ENCODE measurements at regions not wholly inside any gene's neighbourhood (a gene's known extent, or its start where the extent isn't known, plus 50 kb on each side); places are given as distances from the start of the nearest gene placed in this dataset.

DNA sequence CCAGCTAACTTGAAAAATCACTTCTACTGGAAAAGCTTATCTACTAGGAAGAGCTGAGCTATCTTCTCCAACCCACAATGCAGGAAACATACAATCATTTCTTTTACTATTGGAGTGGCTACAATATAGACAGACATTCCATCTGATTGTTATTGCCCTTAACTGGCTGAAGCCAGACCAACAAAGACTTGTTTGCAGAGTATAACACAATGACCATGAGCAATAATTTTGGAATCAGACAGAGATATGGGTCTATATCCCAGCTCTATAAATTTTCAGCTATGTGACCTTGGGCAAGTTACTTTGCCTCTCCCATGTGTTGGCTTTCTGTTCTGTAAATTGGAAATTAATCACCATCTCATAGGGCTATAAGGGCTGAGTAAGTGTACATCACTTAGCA lies 244.7 kb upstream of the SLC30A5 start:
- TF ChIP-seq YY1 (IDR thresholded peaks at IDR 0.05; ENCODE audit: low read depth) (no peak), SMC3 (IDR thresholded peaks at IDR 0.05; ENCODE audit: low read depth, low read length) (no peak), MEF2A (IDR thresholded peaks at IDR 0.05; ENCODE audit: borderline replicate concordance, low read depth) (no peak), MXI1 (IDR thresholded peaks at IDR 0.05; ENCODE audit: low read depth, low read length) (no peak), FOSL2 (IDR thresholded peaks at IDR 0.05; ENCODE audit: borderline replicate concordance, low read depth) (no peak), TAF1 (IDR thresholded peaks at IDR 0.05; ENCODE audit: borderline replicate concordance, low read depth, low read length) (no peak), RAD21 (IDR thresholded peaks at IDR 0.05; ENCODE audit: low read length) (no peak), TEAD4 (IDR thresholded peaks at IDR 0.05; ENCODE audit: borderline replicate concordance, insufficient read depth) (no peak), POLR2AphosphoS5 (IDR thresholded peaks at IDR 0.05; ENCODE audit: low read depth, low read length) (no peak)
- TF ChIP-seq, protein P1, sequence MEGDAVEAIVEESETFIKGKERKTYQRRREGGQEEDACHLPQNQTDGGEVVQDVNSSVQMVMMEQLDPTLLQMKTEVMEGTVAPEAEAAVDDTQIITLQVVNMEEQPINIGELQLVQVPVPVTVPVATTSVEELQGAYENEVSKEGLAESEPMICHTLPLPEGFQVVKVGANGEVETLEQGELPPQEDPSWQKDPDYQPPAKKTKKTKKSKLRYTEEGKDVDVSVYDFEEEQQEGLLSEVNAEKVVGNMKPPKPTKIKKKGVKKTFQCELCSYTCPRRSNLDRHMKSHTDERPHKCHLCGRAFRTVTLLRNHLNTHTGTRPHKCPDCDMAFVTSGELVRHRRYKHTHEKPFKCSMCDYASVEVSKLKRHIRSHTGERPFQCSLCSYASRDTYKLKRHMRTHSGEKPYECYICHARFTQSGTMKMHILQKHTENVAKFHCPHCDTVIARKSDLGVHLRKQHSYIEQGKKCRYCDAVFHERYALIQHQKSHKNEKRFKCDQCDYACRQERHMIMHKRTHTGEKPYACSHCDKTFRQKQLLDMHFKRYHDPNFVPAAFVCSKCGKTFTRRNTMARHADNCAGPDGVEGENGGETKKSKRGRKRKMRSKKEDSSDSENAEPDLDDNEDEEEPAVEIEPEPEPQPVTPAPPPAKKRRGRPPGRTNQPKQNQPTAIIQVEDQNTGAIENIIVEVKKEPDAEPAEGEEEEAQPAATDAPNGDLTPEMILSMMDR (IDR thresholded peaks at IDR 0.05) = no peak
- TF ChIP-seq, protein P2, sequence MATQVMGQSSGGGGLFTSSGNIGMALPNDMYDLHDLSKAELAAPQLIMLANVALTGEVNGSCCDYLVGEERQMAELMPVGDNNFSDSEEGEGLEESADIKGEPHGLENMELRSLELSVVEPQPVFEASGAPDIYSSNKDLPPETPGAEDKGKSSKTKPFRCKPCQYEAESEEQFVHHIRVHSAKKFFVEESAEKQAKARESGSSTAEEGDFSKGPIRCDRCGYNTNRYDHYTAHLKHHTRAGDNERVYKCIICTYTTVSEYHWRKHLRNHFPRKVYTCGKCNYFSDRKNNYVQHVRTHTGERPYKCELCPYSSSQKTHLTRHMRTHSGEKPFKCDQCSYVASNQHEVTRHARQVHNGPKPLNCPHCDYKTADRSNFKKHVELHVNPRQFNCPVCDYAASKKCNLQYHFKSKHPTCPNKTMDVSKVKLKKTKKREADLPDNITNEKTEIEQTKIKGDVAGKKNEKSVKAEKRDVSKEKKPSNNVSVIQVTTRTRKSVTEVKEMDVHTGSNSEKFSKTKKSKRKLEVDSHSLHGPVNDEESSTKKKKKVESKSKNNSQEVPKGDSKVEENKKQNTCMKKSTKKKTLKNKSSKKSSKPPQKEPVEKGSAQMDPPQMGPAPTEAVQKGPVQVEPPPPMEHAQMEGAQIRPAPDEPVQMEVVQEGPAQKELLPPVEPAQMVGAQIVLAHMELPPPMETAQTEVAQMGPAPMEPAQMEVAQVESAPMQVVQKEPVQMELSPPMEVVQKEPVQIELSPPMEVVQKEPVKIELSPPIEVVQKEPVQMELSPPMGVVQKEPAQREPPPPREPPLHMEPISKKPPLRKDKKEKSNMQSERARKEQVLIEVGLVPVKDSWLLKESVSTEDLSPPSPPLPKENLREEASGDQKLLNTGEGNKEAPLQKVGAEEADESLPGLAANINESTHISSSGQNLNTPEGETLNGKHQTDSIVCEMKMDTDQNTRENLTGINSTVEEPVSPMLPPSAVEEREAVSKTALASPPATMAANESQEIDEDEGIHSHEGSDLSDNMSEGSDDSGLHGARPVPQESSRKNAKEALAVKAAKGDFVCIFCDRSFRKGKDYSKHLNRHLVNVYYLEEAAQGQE (IDR thresholded peaks at IDR 0.05; ENCODE audit: low read depth, low read length) = no peak
